22Rv1 (cell line): ENCODE measurements at regions not wholly inside any gene's neighbourhood (a gene's known extent, or its start where the extent isn't known, plus 50 kb on each side); places are given as distances from the start of the nearest gene placed in this dataset.

ENCODE experiments used
- ZFX ChIP-seq: fragments of 450-650 bp; IDR thresholded peaks from 2 replicates; pipeline ENCODE4 v1.6.1; 2017; ENCODE audit warnings: antibody characterized with exemption, borderline replicate concordance
- TF ChIP-seq, protein P1 (sequence below): fragments of 450-650 bp; IDR thresholded peaks from 2 replicates; pipeline ENCODE4 v1.5.1; 2017; ENCODE audit warnings: mild to moderate bottlenecking

DNA sequence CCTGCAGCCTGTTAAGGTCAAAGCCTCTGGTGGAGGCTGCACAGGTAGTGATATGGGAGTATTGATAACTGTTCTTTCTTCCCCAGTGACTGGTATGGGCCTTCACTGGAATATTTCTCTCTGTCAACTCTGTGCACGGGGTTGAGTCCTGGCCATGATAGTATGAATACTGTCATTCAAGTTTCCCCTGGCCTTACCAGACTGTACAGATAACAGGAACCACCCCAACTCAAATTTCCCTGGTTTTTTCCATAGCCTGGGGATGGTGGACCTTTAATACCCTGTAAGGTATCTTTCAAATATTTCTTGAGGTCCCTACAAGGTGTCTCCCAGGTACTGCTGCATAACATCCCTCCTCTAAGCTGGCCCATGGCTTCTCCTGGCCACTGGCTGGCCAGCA is 51.4 kb upstream of the TNFAIP3 start:
- TF ChIP-seq, protein P1, sequence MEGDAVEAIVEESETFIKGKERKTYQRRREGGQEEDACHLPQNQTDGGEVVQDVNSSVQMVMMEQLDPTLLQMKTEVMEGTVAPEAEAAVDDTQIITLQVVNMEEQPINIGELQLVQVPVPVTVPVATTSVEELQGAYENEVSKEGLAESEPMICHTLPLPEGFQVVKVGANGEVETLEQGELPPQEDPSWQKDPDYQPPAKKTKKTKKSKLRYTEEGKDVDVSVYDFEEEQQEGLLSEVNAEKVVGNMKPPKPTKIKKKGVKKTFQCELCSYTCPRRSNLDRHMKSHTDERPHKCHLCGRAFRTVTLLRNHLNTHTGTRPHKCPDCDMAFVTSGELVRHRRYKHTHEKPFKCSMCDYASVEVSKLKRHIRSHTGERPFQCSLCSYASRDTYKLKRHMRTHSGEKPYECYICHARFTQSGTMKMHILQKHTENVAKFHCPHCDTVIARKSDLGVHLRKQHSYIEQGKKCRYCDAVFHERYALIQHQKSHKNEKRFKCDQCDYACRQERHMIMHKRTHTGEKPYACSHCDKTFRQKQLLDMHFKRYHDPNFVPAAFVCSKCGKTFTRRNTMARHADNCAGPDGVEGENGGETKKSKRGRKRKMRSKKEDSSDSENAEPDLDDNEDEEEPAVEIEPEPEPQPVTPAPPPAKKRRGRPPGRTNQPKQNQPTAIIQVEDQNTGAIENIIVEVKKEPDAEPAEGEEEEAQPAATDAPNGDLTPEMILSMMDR = no peak
- TF ChIP-seq ZFX = no peak
